HAP-1 (cell line): ENCODE measurements at regions not wholly inside any gene's neighbourhood (a gene's known extent, or its start where the extent isn't known, plus 50 kb on each side); places are given as distances from the start of the nearest gene placed in this dataset.
"Not testable (repeated sequence)": the region's sequence is repeated elsewhere in the genome, so short reads cannot be mapped to it uniquely, and the experiment has no call there.

Experiments
- DNase-seq, 2 experiments: peaks; one replicate each; pipeline ENCODE4 v3.0.0-alpha.2; 2016 to 2020; ENCODE audit warnings: low spot score in 2 of 2
- H3K27me3 ChIP-seq: fragments of 250-450 bp; sonication (Bioruptor Pico); 2 replicates; pipeline ENCODE4 v1.5.1; 2020; ENCODE audit warnings: low read depth, mild to moderate bottlenecking, moderate library complexity
- H3K36me3 ChIP-seq: fragments of 250-450 bp; sonication (Bioruptor Pico); replicated peaks from 2 replicates; pipeline ENCODE4 v1.5.1; 2020; ENCODE audit warnings: mild to moderate bottlenecking
- H3K4me1 ChIP-seq: fragments of 250-450 bp; sonication (Bioruptor Pico); 2 replicates; pipeline ENCODE4 v1.5.1; 2020; ENCODE audit warnings: mild to moderate bottlenecking
- H3K4me3 ChIP-seq: fragments of 250-450 bp; sonication (Bioruptor Pico); 2 replicates; pipeline ENCODE4 v1.5.1; 2020; ENCODE audit warnings: mild to moderate bottlenecking, moderate library complexity
- H3K9me3 ChIP-seq: fragments of 250-450 bp; sonication (Bioruptor Pico); 2 replicates; pipeline ENCODE4 v1.5.1; 2020; ENCODE audit warnings: mild to moderate bottlenecking, moderate library complexity
- in situ Hi-C: fragments of 300-500 bp; cut with MboI; formaldehyde crosslinking; loops from 3 replicates; pipeline ENCODE4 v1.14.3; 2020; ENCODE audit warnings: low sequenced_read_pairs, inconsistent platforms, mixed read lengths

DNA sequence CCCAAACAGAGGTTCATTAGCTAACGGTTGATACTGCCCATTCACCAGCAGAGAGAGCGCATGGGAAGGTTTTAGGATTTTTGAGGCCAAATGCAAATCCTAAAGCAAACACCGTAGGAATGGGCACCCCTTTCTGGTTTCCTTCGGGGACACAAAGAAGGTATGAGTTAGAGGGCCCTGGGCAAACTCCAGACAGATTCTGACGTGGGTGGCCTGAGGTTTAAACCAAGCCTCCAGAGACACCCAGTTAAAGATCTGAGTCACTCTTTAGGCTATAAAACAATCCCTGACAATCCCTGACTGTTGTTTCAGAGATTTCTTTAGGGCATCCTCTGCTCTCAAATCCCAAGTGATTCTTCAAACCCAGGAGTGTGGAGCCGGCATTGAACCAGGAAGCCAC is 262.2 kb upstream of the USP9Y start:
- DNase-seq, H3K4me3 ChIP-seq, H3K27me3 ChIP-seq, H3K9me3 ChIP-seq, H3K4me1 ChIP-seq, in situ Hi-C loops, H3K36me3 ChIP-seq: not testable (repeated sequence)

- in situ Hi-C loops, result no loop called here
- no peak for DNase-seq
- H3K4me3 ChIP-seq, result no peak overlapping the region
- no peaks in the 10 kb centered on the region for H3K27me3 ChIP-seq
- no peaks in the 10 kb centered on the region for H3K9me3 ChIP-seq
- H3K36me3 ChIP-seq, result no peaks in the 10 kb centered on the region
- H3K4me1 ChIP-seq, result no peaks in the 10 kb centered on the region
Measured at GRCh38 chrY:12444200-12444599, 256.8 kb upstream of the USP9Y start.

DNA sequence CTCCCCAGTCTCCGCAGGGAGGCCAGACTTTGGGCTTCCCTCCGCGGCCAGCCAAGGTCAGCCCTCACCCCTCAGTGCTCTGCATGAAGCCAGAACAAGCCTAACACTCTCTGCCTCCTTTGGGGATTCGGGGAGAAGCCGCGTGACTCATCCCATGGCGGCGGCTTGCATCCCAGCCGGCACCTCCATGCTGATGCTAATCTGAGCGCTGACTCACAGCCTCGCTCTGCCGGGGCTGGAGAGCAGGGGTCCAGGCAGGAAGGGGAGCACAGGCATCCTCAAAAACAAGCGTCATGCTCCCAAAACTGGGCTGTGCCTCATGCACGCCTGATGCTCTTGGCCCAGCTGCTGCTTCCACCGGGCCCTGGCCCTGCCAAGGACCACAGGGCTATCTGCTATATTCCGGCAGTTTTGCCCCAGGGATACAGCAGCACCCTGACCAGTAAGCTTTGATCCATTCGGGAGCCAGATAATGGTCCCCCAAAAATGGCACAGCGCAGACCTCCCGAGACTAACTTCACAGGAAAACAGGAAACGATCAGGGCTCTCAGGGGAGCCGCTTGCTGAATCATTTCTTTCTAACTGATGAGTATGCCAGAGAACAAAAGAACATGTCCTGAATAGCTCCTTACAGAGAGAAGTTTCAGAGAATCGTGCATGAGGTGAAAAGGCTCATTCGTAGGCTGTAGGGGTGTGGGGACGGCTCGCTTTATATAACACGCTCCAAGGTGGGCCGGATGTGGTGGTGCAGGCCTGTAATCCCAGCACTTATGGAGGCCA is 254.4 kb upstream of the USP9Y start:
- in situ Hi-C loops, H3K4me1 ChIP-seq: not testable (repeated sequence)

GRCh38 chrY:12448561-12448960 is 252.5 kb upstream of the USP9Y start:
- in situ Hi-C loops, H3K9me3 ChIP-seq, H3K4me3 ChIP-seq, H3K4me1 ChIP-seq, H3K27me3 ChIP-seq, H3K36me3 ChIP-seq, DNase-seq: not testable (repeated sequence)

More for the DNA sequence above, 254.4 kb upstream of the USP9Y start:
- not testable (repeated sequence) for H3K4me3 ChIP-seq, H3K36me3 ChIP-seq, DNase-seq, H3K27me3 ChIP-seq, H3K9me3 ChIP-seq

DNA sequence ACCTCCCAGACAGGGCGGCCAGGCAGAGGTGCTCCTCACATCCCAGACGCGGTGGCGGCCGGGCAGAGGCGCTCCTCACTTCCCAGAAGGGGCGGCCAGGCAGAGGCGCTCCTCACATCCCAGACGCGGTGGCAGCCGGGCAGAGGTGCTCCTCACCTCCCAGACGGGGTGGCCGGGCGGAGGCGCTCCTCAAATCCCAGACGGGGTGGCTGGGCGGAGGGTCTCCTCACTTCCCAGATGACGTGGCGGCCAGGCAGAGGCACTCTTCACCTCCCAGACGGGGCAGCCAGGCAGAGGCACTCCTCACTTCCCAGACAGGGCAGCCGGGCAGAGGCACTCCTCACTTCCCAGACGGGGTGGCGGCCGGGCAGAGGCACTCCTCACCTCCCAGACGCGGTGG is 247.7 kb upstream of the USP9Y start:
- DNase-seq, H3K4me1 ChIP-seq, H3K9me3 ChIP-seq, H3K27me3 ChIP-seq, H3K4me3 ChIP-seq, H3K36me3 ChIP-seq, in situ Hi-C loops: not testable (repeated sequence)

DNA sequence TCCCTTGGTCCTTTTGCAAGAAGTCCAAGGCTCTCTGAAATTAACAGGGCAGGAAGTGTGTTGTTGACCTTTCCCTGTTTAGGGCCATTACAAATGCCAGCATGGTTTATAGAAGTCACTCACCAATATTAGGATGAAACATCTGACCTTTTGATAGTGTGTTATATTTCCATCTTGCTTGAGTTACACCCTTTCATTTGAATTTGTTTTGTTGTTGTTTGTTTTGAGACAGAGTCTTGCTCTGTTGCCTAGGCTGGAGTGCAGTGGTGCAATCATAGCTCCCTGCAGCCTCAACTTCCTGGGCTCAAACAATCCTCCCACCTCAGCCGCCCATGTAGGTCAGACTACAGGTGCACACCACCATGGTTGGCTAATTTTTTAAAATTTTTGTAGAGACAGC is 241.1 kb upstream of the USP9Y start:
- Histone ChIP-seq H3K27me3 (no peaks in the 10 kb centered on the region), H3K36me3 (no peaks in the 10 kb centered on the region), H3K9me3 (no peaks in the 10 kb centered on the region), H3K4me3 (no peak overlapping the region), H3K4me1 (no peaks in the 10 kb centered on the region)
- in situ Hi-C loops, result no loop called here
- no peak for DNase-seq

GRCh38 chrY:12464155-12464554 is 236.9 kb upstream of the USP9Y start:
- no peaks in the 10 kb centered on the region for H3K36me3 ChIP-seq
- no peaks in the 10 kb centered on the region for H3K9me3 ChIP-seq
- H3K4me1 ChIP-seq, result no peaks in the 10 kb centered on the region
- no peaks in the 10 kb centered on the region for H3K27me3 ChIP-seq
- in situ Hi-C loops, result no loop called here
- no peak overlapping the region for H3K4me3 ChIP-seq
- DNase-seq, result no peak

- Histone ChIP-seq H3K4me1 (no peaks in the 10 kb centered on the region), H3K9me3 (no peaks in the 10 kb centered on the region), H3K4me3 (no peak overlapping the region), H3K36me3 (no peaks in the 10 kb centered on the region), H3K27me3 (no peaks in the 10 kb centered on the region)
- no peak for DNase-seq
- in situ Hi-C loops, result no loop called here
Measured at GRCh38 chrY:12465706-12466105, 235.3 kb upstream of the USP9Y start.

DNA sequence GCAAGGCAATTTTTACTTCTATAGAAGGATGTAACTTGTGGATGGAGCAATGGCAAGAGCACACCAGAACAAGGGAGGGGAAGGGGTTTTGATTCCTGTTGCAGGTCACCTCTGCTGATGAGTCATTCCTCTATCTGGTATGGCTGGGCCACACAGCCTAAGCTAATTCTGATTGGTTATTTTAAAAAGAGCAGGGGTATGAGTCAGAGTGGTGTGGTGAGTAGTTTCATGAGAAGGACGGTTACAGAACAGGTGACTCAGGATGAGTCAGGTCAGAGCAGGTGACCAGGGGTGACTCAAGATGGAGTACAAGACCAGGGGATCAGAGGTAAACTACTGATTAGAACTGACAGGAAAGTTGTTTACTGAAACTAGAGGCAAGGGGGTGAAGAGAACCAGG is 231.9 kb upstream of the USP9Y start:
- in situ Hi-C loops, result no loop called here

DNA sequence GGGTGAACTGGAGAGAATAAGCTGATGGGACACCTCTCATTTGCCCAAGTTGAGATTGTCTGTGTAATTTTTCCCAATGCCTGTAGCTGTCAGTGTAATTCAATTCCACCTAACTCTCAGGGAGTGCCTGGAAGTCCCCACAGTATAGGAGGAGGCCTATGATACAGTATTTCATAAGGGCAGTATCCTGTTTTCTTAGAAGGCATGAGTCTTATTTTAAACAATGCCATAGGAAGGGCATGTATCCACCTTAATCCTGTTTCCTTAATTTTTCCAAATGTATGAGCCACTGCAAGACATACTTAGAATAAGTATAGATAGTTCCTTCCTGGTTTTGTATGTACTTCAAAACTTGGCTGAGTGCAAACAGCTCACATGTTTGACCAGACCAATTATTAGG is 226.6 kb upstream of the USP9Y start:
- Histone ChIP-seq H3K36me3 (no peaks in the 10 kb centered on the region), H3K4me1 (no peaks in the 10 kb centered on the region), H3K27me3 (no peaks in the 10 kb centered on the region), H3K9me3 (no peaks in the 10 kb centered on the region), H3K4me3 (no peak overlapping the region)
- DNase-seq, result no peak
- in situ Hi-C loops, result no loop called here

More for the DNA sequence above, 231.9 kb upstream of the USP9Y start:
- Histone ChIP-seq H3K4me1 (no peaks in the 10 kb centered on the region), H3K27me3 (no peaks in the 10 kb centered on the region), H3K36me3 (no peaks in the 10 kb centered on the region), H3K4me3 (no peak overlapping the region), H3K9me3 (no peaks in the 10 kb centered on the region)
- DNase-seq, result no peak

- in situ Hi-C loops, result no loop called here
- Histone ChIP-seq H3K27me3 (no peaks in the 10 kb centered on the region), H3K9me3 (no peaks in the 10 kb centered on the region), H3K36me3 (no peaks in the 10 kb centered on the region), H3K4me3 (no peak overlapping the region), H3K4me1 (no peaks in the 10 kb centered on the region)
- no peak for DNase-seq
Measured at GRCh38 chrY:12479382-12479781, 221.6 kb upstream of the USP9Y start.

- H3K27me3 ChIP-seq, result no peaks in the 10 kb centered on the region
- no peaks in the 10 kb centered on the region for H3K4me1 ChIP-seq
- H3K36me3 ChIP-seq, result no peaks in the 10 kb centered on the region
- no peak for DNase-seq
- H3K4me3 ChIP-seq, result no peak overlapping the region
- no peaks in the 10 kb centered on the region for H3K9me3 ChIP-seq
- in situ Hi-C loops, result no loop called here
Measured at GRCh38 chrY:12483394-12483793, 217.6 kb upstream of the USP9Y start.

GRCh38 chrY:12490558-12491209 is 210.3 kb upstream of the USP9Y start:
- H3K27me3 ChIP-seq, result no peaks in the 10 kb centered on the region
- in situ Hi-C loops, result no loop called here
- no peaks in the 10 kb centered on the region for H3K36me3 ChIP-seq
- no peak overlapping the region for H3K4me3 ChIP-seq
- H3K9me3 ChIP-seq, result no peaks in the 10 kb centered on the region
- no peaks in the 10 kb centered on the region for H3K4me1 ChIP-seq
- DNase-seq, result no peak

DNA sequence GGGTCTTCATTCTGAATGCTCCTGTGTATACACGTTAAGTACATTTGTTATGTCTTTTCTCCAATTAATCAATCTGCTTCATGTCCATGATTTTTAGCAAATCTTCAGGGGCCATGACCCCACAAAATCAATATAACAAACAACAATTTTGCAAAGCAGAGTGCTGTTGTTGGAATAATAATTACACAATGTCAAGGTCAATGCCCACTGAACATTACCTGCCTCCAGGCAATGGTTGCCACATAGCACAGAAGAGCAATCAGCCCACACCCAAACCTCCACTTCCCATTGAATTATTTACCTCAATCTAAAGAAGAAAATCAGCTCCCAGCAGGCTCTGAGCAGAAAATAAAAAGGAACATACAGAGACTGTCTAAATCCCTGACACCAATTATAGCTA is 208.8 kb upstream of the USP9Y start:
- no peak for DNase-seq
- H3K4me1 ChIP-seq, result no peaks in the 10 kb centered on the region
- H3K27me3 ChIP-seq, result no peaks in the 10 kb centered on the region
- H3K36me3 ChIP-seq, result no peaks in the 10 kb centered on the region
- in situ Hi-C loops, result no loop called here
- no peak overlapping the region for H3K4me3 ChIP-seq
- no peaks in the 10 kb centered on the region for H3K9me3 ChIP-seq
